ENCODE measurements at regions not wholly inside any gene's neighbourhood (a gene's known extent, or its start where the extent isn't known, plus 50 kb on each side); places are given as distances from the start of the nearest gene placed in this dataset.

- Histone ChIP-seq H3F3A (replicated peaks; ENCODE audit: low read depth) (no peaks in the 10 kb centered on the region), H2AFZ (peak overlapping the region; percentile 73), H3K4me3 (no peak overlapping the region), H3K4me1 (ENCODE audit: insufficient read depth) (no peaks in the 10 kb centered on the region), H3K27me3 (ENCODE audit: insufficient read depth) (no peaks in the 10 kb centered on the region), H3K36me3 (ENCODE audit: insufficient read depth) (no peaks in the 10 kb centered on the region), H3K9me2 (ENCODE audit: insufficient read depth) (no peaks in the 10 kb centered on the region), H3K4me2 (no peak overlapping the region), H4K20me1 (replicated peaks; ENCODE audit: insufficient read depth) (no peaks in the 10 kb centered on the region), H3K79me2 (replicated peaks; ENCODE audit: insufficient read depth) (no peaks in the 10 kb centered on the region), H3K27ac (ENCODE audit: low read depth) (no peak overlapping the region)
- no peak overlapping the region for H3K27ac Mint-ChIP-seq
- H3K4me3 Mint-ChIP-seq, result no peak overlapping the region
- H3K9me3 Mint-ChIP-seq, result 0 out of 3 replicates have a peak, but pooled peaks cover 7% of the 10 kb centered on the region
- peaks cover 2% of the 10 kb centered on the region; the same call in 2 of the 3 replicates for H3K4me1 Mint-ChIP-seq
- TF ChIP-seq CREB1 (CRISPR knock-in tag; IDR thresholded peaks at IDR 0.05; ENCODE audit: low read depth), result no peak
- no peak for TF ChIP-seq NANOG (IDR thresholded peaks at IDR 0.05; ENCODE audit: borderline replicate concordance)
- TF ChIP-seq JUNB (IDR thresholded peaks at IDR 0.05; ENCODE audit: unreplicated experiment), result no peak
- TF ChIP-seq ZNF462 (CRISPR knock-in tag; IDR thresholded peaks at IDR 0.05), result no peak
- TF ChIP-seq, protein P1, sequence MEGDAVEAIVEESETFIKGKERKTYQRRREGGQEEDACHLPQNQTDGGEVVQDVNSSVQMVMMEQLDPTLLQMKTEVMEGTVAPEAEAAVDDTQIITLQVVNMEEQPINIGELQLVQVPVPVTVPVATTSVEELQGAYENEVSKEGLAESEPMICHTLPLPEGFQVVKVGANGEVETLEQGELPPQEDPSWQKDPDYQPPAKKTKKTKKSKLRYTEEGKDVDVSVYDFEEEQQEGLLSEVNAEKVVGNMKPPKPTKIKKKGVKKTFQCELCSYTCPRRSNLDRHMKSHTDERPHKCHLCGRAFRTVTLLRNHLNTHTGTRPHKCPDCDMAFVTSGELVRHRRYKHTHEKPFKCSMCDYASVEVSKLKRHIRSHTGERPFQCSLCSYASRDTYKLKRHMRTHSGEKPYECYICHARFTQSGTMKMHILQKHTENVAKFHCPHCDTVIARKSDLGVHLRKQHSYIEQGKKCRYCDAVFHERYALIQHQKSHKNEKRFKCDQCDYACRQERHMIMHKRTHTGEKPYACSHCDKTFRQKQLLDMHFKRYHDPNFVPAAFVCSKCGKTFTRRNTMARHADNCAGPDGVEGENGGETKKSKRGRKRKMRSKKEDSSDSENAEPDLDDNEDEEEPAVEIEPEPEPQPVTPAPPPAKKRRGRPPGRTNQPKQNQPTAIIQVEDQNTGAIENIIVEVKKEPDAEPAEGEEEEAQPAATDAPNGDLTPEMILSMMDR (conservative IDR thresholded peaks at IDR 0.05; ENCODE audit: low read depth in 2 of 2), result no peak
- no peak for TF ChIP-seq REST (IDR thresholded peaks at IDR 0.05; ENCODE audit: unreplicated experiment)
- TF ChIP-seq EZH2 (IDR thresholded peaks at IDR 0.05; ENCODE audit: low read depth, unreplicated experiment), result no peak
- no peak for TF ChIP-seq ZNF114 (CRISPR knock-in tag; IDR thresholded peaks at IDR 0.05)
- TF ChIP-seq POLR2AphosphoS5 (IDR thresholded peaks at IDR 0.05; ENCODE audit: low read depth), result no peak
- TF ChIP-seq ZNF331 (CRISPR knock-in tag; IDR thresholded peaks at IDR 0.05; ENCODE audit: low read depth), result no peak
- TF ChIP-seq STAT1 (IDR thresholded peaks at IDR 0.05; ENCODE audit: unreplicated experiment), result no peak
- no peak for TF ChIP-seq EZH2phosphoT487 (IDR thresholded peaks at IDR 0.05; ENCODE audit: unreplicated experiment)
- no peak for TF ChIP-seq ETS1 (IDR thresholded peaks at IDR 0.05)
- no peaks in the 10 kb centered on the region for H3K27me3 Mint-ChIP-seq (ENCODE audit: insufficient read depth, low read depth, poor library complexity)
- no peaks in the 10 kb centered on the region for H3K36me3 Mint-ChIP-seq (ENCODE audit: low read depth)
- ATAC-seq (no peak), DNase-seq (ENCODE audit: low spot score) (no peak)
These were observed 134.1 kb upstream of the PLSCR5 start for GRCh38 chr3:146739203-146739671.
